OCI-LY7 (cell line): ENCODE measurements at regions not wholly inside any gene's neighbourhood (a gene's known extent, or its start where the extent isn't known, plus 50 kb on each side); places are given as distances from the start of the nearest gene placed in this dataset.

Experiments used
- EZH2phosphoT487 ChIP-seq: fragments of 200-600 bp; sonication (generic); IDR thresholded peaks from 2 replicates; pipeline ENCODE4 v1.6.1; 2018; ENCODE audit warnings: low read depth, borderline replicate concordance, mild to moderate bottlenecking, mixed run types, antibody characterized with exemption, low read length, moderate library complexity, mixed read lengths
- TF ChIP-seq, protein P1 (sequence below): fragments of 200-600 bp; sonication (generic); conservative IDR thresholded peaks from 2 replicates; pipeline ENCODE4 v1.5.1; 2014; ENCODE audit warnings: mild to moderate bottlenecking, antibody characterized with exemption, low read length, moderate library complexity, mixed read lengths

GRCh38 chr2:128451084-128452023 lies 132.7 kb upstream of the HS6ST1 start:
- TF ChIP-seq, protein P1, sequence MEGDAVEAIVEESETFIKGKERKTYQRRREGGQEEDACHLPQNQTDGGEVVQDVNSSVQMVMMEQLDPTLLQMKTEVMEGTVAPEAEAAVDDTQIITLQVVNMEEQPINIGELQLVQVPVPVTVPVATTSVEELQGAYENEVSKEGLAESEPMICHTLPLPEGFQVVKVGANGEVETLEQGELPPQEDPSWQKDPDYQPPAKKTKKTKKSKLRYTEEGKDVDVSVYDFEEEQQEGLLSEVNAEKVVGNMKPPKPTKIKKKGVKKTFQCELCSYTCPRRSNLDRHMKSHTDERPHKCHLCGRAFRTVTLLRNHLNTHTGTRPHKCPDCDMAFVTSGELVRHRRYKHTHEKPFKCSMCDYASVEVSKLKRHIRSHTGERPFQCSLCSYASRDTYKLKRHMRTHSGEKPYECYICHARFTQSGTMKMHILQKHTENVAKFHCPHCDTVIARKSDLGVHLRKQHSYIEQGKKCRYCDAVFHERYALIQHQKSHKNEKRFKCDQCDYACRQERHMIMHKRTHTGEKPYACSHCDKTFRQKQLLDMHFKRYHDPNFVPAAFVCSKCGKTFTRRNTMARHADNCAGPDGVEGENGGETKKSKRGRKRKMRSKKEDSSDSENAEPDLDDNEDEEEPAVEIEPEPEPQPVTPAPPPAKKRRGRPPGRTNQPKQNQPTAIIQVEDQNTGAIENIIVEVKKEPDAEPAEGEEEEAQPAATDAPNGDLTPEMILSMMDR = no peak
- no peak for TF ChIP-seq EZH2phosphoT487
